Dermis blood vessel endothelial cell (primary cell): ENCODE measurements at regions not wholly inside any gene's neighbourhood (a gene's known extent, or its start where the extent isn't known, plus 50 kb on each side); places are given as distances from the start of the nearest gene placed in this dataset.

Experiments used
- DNase-seq: peaks from one replicate; pipeline ENCODE4 v3.0.0; 2010

- no peak for DNase-seq
Observed at GRCh38 chr2:217330647-217331046, 470.8 kb upstream of the TNP1 start.

GRCh38 chr2:217329023-217329431 is 469.2 kb upstream of the TNP1 start:
- no peak for DNase-seq

- DNase-seq = no peak
Observed at GRCh38 chr2:217328622-217328978, 468.7 kb upstream of the TNP1 start.

- no peak for DNase-seq
Observed at GRCh38 chr2:217327953-217328621, 468.2 kb upstream of the TNP1 start.

- no peak for DNase-seq
Observed at GRCh38 chr2:217326238-217327022, 466.6 kb upstream of the TNP1 start.

GRCh38 chr2:217325816-217326215 is 466.0 kb upstream of the TNP1 start:
- no peak for DNase-seq

- DNase-seq = no peak
Observed at GRCh38 chr2:217325251-217325650, 465.4 kb upstream of the TNP1 start.

- no peak for DNase-seq
Observed at GRCh38 chr2:217316743-217317142, 456.9 kb upstream of the TNP1 start.

GRCh38 chr2:217314021-217314460 is 454.2 kb upstream of the TNP1 start:
- DNase-seq = no peak

- no peak for DNase-seq
Observed at GRCh38 chr2:217313386-217313785, 453.5 kb upstream of the TNP1 start.

- no peak for DNase-seq
Observed at GRCh38 chr2:217309056-217309455, 449.2 kb upstream of the TNP1 start.

- DNase-seq = no peak
Observed at GRCh38 chr2:217307023-217307422, 447.2 kb upstream of the TNP1 start.

GRCh38 chr2:217305882-217306281 is 446.0 kb upstream of the TNP1 start:
- DNase-seq = no peak

- no peak for DNase-seq
Observed at GRCh38 chr2:217304582-217304981, 444.7 kb upstream of the TNP1 start.

- no peak for DNase-seq
Observed at GRCh38 chr2:217302856-217303255, 443.0 kb upstream of the TNP1 start.

- DNase-seq = no peak
Observed at GRCh38 chr2:217301142-217301925, 441.5 kb upstream of the TNP1 start.

GRCh38 chr2:217299590-217299989 is 439.7 kb upstream of the TNP1 start:
- DNase-seq = no peak

- no peak for DNase-seq
Observed at GRCh38 chr2:217297096-217297495, 437.2 kb upstream of the TNP1 start.

- no peak for DNase-seq
Observed at GRCh38 chr2:217294818-217295217, 435.0 kb upstream of the TNP1 start.

GRCh38 chr2:217294211-217294610 is 434.3 kb upstream of the TNP1 start:
- no peak for DNase-seq

- no peak for DNase-seq
Observed at GRCh38 chr2:217293607-217294006, 433.7 kb upstream of the TNP1 start.

GRCh38 chr2:217293046-217293445 is 433.2 kb upstream of the TNP1 start:
- no peak for DNase-seq

- no peak for DNase-seq
Observed at GRCh38 chr2:217291259-217291658, 431.4 kb upstream of the TNP1 start.

GRCh38 chr2:217290467-217290866 is 430.6 kb upstream of the TNP1 start:
- DNase-seq = no peak
